ENCODE measurements at regions not wholly inside any gene's neighbourhood (a gene's known extent, or its start where the extent isn't known, plus 50 kb on each side); places are given as distances from the start of the nearest gene placed in this dataset.

- TF ChIP-seq CTCF (conservative IDR thresholded peaks at IDR 0.05) (no peak), EZH2 (IDR thresholded peaks at IDR 0.05; ENCODE audit: low read depth) (no peak)
These were observed 291.6 kb upstream of the DUSP10 start for GRCh38 chr1:222033450-222033849.

Measured in PC-9 (cell line).